Ovary (tissue), 3 donors: ENCODE measurements at regions not wholly inside any gene's neighbourhood (a gene's known extent, or its start where the extent isn't known, plus 50 kb on each side); places are given as distances from the start of the nearest gene placed in this dataset.

Experiments used
- CTCF ChIP-seq, 3 donors: fragments of 450-650 bp in 2 of 3; fragments of 200-600 bp in 1 of 3; IDR thresholded peaks; one replicate each; pipeline versions ENCODE4 v1.5.1 to v1.8.0; 2016 to 2022; ENCODE audit warnings: antibody characterized with exemption in 3 of 3, mild to moderate bottlenecking in 1 of 3
- EP300 ChIP-seq: sonication (generic); formaldehyde crosslinking; IDR thresholded peaks from one replicate; pipeline ENCODE4 v1.6.1; 2017; ENCODE audit warnings: antibody characterized with exemption
- POLR2A ChIP-seq: fragments of 450-650 bp; IDR thresholded peaks from one replicate; pipeline ENCODE4 v1.6.1; 2017; ENCODE audit warnings: antibody characterized with exemption, mild to moderate bottlenecking, moderate library complexity
- donor health status: DM: no; HTN: no; CAD: no.

DNA sequence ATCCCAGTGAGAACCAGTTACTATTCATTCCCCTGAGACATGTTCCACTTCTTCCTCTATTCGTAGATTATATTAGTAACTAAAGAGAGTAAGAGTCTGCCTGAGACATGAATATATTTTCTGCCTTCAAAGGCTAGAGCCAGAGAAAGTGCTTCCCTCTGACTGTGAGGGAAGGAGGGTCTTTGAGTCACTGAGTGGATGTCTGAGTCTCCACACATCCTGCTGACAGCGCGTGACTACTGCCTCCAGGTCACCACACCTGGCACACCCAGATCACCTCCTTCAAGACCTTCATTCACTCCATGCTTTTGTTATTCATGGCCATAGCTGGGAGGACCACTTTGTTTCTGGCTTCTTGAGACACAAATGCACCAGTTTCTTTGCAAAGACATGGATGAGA, 135.6 kb downstream of the SOX2 start:
- no peak for TF ChIP-seq CTCF (IDR thresholded peaks at IDR 0.05)
- TF ChIP-seq POLR2A: no peak
- no peak for TF ChIP-seq EP300
